Mammary epithelial cell (primary cell): ENCODE measurements at regions not wholly inside any gene's neighbourhood (a gene's known extent, or its start where the extent isn't known, plus 50 kb on each side); places are given as distances from the start of the nearest gene placed in this dataset.

Experiments used
- EZH2 ChIP-seq: IDR thresholded peaks from 2 replicates; pipeline ENCODE4 v1.6.1; 2012; ENCODE audit warnings: low read length, inconsistent platforms, borderline replicate concordance
- TF ChIP-seq, protein P1 (sequence below), 2 donors: IDR thresholded peaks in 1 of 2; conservative IDR thresholded peaks in 1 of 2; 2 replicates each; pipeline ENCODE4 v1.5.1; 2011 to 2012; ENCODE audit warnings: inconsistent platforms in 2 of 2, low read length in 2 of 2, mild to moderate bottlenecking in 2 of 2, control low read depth in 1 of 2, low read depth in 1 of 2; ENCODE audit not compliant: insufficient read depth in 1 of 2; ENCODE audit errors: extremely low read depth in 1 of 2

DNA sequence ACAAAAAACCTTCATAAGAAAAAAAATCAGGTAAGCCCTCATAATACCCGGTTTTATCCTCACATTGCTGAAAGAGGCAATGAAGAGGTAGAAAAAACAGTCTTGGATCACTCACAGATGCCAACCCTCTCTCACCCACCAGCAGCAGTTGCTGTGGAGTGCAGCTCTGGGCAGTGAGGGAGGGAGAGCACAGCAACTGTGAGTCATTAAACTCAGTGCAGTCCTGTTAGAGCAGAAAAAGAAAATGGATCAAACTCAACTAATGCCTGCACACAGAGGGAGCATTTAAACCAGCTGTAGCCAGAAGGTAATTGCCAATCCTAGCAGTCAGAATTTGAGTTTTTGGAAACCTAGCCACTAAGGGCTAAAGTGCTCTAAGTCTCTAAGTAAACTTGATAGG is 1050.6 kb upstream of the ALCAM start:
- TF ChIP-seq, protein P1, sequence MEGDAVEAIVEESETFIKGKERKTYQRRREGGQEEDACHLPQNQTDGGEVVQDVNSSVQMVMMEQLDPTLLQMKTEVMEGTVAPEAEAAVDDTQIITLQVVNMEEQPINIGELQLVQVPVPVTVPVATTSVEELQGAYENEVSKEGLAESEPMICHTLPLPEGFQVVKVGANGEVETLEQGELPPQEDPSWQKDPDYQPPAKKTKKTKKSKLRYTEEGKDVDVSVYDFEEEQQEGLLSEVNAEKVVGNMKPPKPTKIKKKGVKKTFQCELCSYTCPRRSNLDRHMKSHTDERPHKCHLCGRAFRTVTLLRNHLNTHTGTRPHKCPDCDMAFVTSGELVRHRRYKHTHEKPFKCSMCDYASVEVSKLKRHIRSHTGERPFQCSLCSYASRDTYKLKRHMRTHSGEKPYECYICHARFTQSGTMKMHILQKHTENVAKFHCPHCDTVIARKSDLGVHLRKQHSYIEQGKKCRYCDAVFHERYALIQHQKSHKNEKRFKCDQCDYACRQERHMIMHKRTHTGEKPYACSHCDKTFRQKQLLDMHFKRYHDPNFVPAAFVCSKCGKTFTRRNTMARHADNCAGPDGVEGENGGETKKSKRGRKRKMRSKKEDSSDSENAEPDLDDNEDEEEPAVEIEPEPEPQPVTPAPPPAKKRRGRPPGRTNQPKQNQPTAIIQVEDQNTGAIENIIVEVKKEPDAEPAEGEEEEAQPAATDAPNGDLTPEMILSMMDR (conservative IDR thresholded peaks at IDR 0.05 in 1 of 2, IDR thresholded peaks at IDR 0.05 in 1 of 2; ENCODE audit: extremely low read depth in 1 of 2, insufficient read depth in 1 of 2, low read depth in 1 of 2, low read length in 2 of 2): no peak
- TF ChIP-seq EZH2: no peak
